ENCODE measurements at regions not wholly inside any gene's neighbourhood (a gene's known extent, or its start where the extent isn't known, plus 50 kb on each side); places are given as distances from the start of the nearest gene placed in this dataset.

GRCh38 chr10:101287183-101287996 lies 58.1 kb upstream of the LBX1 start:
- H3K27me3 ChIP-seq (ENCODE audit: low read length) = no peaks in the 10 kb centered on the region
- no peak overlapping the region for H3K9ac ChIP-seq (ENCODE audit: low read length)
- no peaks in the 10 kb centered on the region for H4K20me1 ChIP-seq (ENCODE audit: insufficient read depth, low read depth, low read length)
- no peak overlapping the region for H3K4me2 ChIP-seq (ENCODE audit: low read depth, low read length, poor library complexity, severe bottlenecking)
- no peak overlapping the region for H3K4me3 ChIP-seq (ENCODE audit: low read length)
- H3K27ac ChIP-seq (ENCODE audit: low read length) = no peak overlapping the region
- no peaks in the 10 kb centered on the region for H3K79me2 ChIP-seq (ENCODE audit: low read length)
- no peaks in the 10 kb centered on the region for H3K4me1 ChIP-seq (ENCODE audit: low read length)
- H2AFZ ChIP-seq (ENCODE audit: low read length) = no peak overlapping the region
- H3K9me2 ChIP-seq (replicated peaks; ENCODE audit: insufficient read depth, low read length) = no peaks in the 10 kb centered on the region
- no peaks in the 10 kb centered on the region for H3K36me3 ChIP-seq (ENCODE audit: insufficient read depth, low read length)
- H3K9me3 ChIP-seq (ENCODE audit: low read length) = no peaks in the 10 kb centered on the region
- DNase-seq = no peak

GRCh38 chr10:101287997-101288635 lies 58.9 kb upstream of the LBX1 start:
- no peaks in the 10 kb centered on the region for H3K9me2 ChIP-seq (replicated peaks; ENCODE audit: insufficient read depth, low read length)
- no peak overlapping the region for H2AFZ ChIP-seq (ENCODE audit: low read length)
- no peaks in the 10 kb centered on the region for H3K27me3 ChIP-seq (ENCODE audit: low read length)
- no peak overlapping the region for H3K4me3 ChIP-seq (ENCODE audit: low read length)
- peak; percentile 44 for DNase-seq
- no peaks in the 10 kb centered on the region for H3K79me2 ChIP-seq (ENCODE audit: low read length)
- no peaks in the 10 kb centered on the region for H3K36me3 ChIP-seq (ENCODE audit: insufficient read depth, low read length)
- H3K4me2 ChIP-seq (ENCODE audit: low read depth, low read length, poor library complexity, severe bottlenecking) = no peak overlapping the region
- H3K4me1 ChIP-seq (ENCODE audit: low read length) = no peaks in the 10 kb centered on the region
- no peak overlapping the region for H3K27ac ChIP-seq (ENCODE audit: low read length)
- H3K9ac ChIP-seq (ENCODE audit: low read length) = no peak overlapping the region
- H4K20me1 ChIP-seq (ENCODE audit: insufficient read depth, low read depth, low read length) = no peaks in the 10 kb centered on the region
- no peaks in the 10 kb centered on the region for H3K9me3 ChIP-seq (ENCODE audit: low read length)

GRCh38 chr10:101289541-101289940 lies 60.3 kb upstream of the LBX1 start:
- H3K9me2 ChIP-seq (replicated peaks; ENCODE audit: insufficient read depth, low read length) = no peaks in the 10 kb centered on the region
- no peaks in the 10 kb centered on the region for H4K20me1 ChIP-seq (ENCODE audit: insufficient read depth, low read depth, low read length)
- no peak overlapping the region for H3K4me2 ChIP-seq (ENCODE audit: low read depth, low read length, poor library complexity, severe bottlenecking)
- no peaks in the 10 kb centered on the region for H3K27me3 ChIP-seq (ENCODE audit: low read length)
- DNase-seq = no peak
- no peak overlapping the region for H2AFZ ChIP-seq (ENCODE audit: low read length)
- H3K36me3 ChIP-seq (ENCODE audit: insufficient read depth, low read length) = no peaks in the 10 kb centered on the region
- H3K79me2 ChIP-seq (ENCODE audit: low read length) = no peaks in the 10 kb centered on the region
- no peak overlapping the region for H3K4me3 ChIP-seq (ENCODE audit: low read length)
- no peak overlapping the region for H3K9ac ChIP-seq (ENCODE audit: low read length)
- no peak overlapping the region for H3K27ac ChIP-seq (ENCODE audit: low read length)
- H3K9me3 ChIP-seq (ENCODE audit: low read length) = no peaks in the 10 kb centered on the region
- no peaks in the 10 kb centered on the region for H3K4me1 ChIP-seq (ENCODE audit: low read length)

- Histone ChIP-seq H4K20me1 (ENCODE audit: insufficient read depth, low read depth, low read length) (no peaks in the 10 kb centered on the region), H3K4me2 (ENCODE audit: low read depth, low read length, poor library complexity, severe bottlenecking) (no peak overlapping the region), H3K9me2 (replicated peaks; ENCODE audit: insufficient read depth, low read length) (no peaks in the 10 kb centered on the region), H3K27me3 (ENCODE audit: low read length) (no peaks in the 10 kb centered on the region), H3K4me3 (ENCODE audit: low read length) (no peak overlapping the region), H3K36me3 (ENCODE audit: insufficient read depth, low read length) (no peaks in the 10 kb centered on the region), H3K79me2 (ENCODE audit: low read length) (no peaks in the 10 kb centered on the region), H2AFZ (ENCODE audit: low read length) (no peak overlapping the region), H3K4me1 (ENCODE audit: low read length) (no peaks in the 10 kb centered on the region), H3K9me3 (ENCODE audit: low read length) (no peaks in the 10 kb centered on the region), H3K27ac (ENCODE audit: low read length) (no peak overlapping the region), H3K9ac (ENCODE audit: low read length) (no peak overlapping the region)
- DNase-seq = no peak
These were observed 61.2 kb upstream of the LBX1 start for GRCh38 chr10:101290431-101290830.

GRCh38 chr10:101290881-101291280 lies 61.6 kb upstream of the LBX1 start:
- H3K27me3 ChIP-seq (ENCODE audit: low read length) = no peaks in the 10 kb centered on the region
- no peak overlapping the region for H3K27ac ChIP-seq (ENCODE audit: low read length)
- H4K20me1 ChIP-seq (ENCODE audit: insufficient read depth, low read depth, low read length) = no peaks in the 10 kb centered on the region
- H3K9ac ChIP-seq (ENCODE audit: low read length) = no peak overlapping the region
- no peak overlapping the region for H2AFZ ChIP-seq (ENCODE audit: low read length)
- no peaks in the 10 kb centered on the region for H3K36me3 ChIP-seq (ENCODE audit: insufficient read depth, low read length)
- no peaks in the 10 kb centered on the region for H3K79me2 ChIP-seq (ENCODE audit: low read length)
- no peaks in the 10 kb centered on the region for H3K9me2 ChIP-seq (replicated peaks; ENCODE audit: insufficient read depth, low read length)
- H3K4me3 ChIP-seq (ENCODE audit: low read length) = no peak overlapping the region
- no peaks in the 10 kb centered on the region for H3K4me1 ChIP-seq (ENCODE audit: low read length)
- no peak for DNase-seq
- no peaks in the 10 kb centered on the region for H3K9me3 ChIP-seq (ENCODE audit: low read length)
- H3K4me2 ChIP-seq (ENCODE audit: low read depth, low read length, poor library complexity, severe bottlenecking) = no peak overlapping the region

GRCh38 chr10:101291331-101292193 lies 62.3 kb upstream of the LBX1 start:
- no peak overlapping the region for H3K27ac ChIP-seq (ENCODE audit: low read length)
- no peaks in the 10 kb centered on the region for H4K20me1 ChIP-seq (ENCODE audit: insufficient read depth, low read depth, low read length)
- H3K4me3 ChIP-seq (ENCODE audit: low read length) = no peak overlapping the region
- H3K27me3 ChIP-seq (ENCODE audit: low read length) = no peaks in the 10 kb centered on the region
- H3K79me2 ChIP-seq (ENCODE audit: low read length) = no peaks in the 10 kb centered on the region
- H2AFZ ChIP-seq (ENCODE audit: low read length) = no peak overlapping the region
- no peak overlapping the region for H3K4me2 ChIP-seq (ENCODE audit: low read depth, low read length, poor library complexity, severe bottlenecking)
- H3K36me3 ChIP-seq (ENCODE audit: insufficient read depth, low read length) = no peaks in the 10 kb centered on the region
- no peaks in the 10 kb centered on the region for H3K4me1 ChIP-seq (ENCODE audit: low read length)
- H3K9me2 ChIP-seq (replicated peaks; ENCODE audit: insufficient read depth, low read length) = no peaks in the 10 kb centered on the region
- H3K9me3 ChIP-seq (ENCODE audit: low read length) = no peaks in the 10 kb centered on the region
- no peak overlapping the region for H3K9ac ChIP-seq (ENCODE audit: low read length)
- DNase-seq = peak; percentile 56

- no peaks in the 10 kb centered on the region for H3K79me2 ChIP-seq (ENCODE audit: low read length)
- H3K36me3 ChIP-seq (ENCODE audit: insufficient read depth, low read length) = no peaks in the 10 kb centered on the region
- H3K9me2 ChIP-seq (replicated peaks; ENCODE audit: insufficient read depth, low read length) = no peaks in the 10 kb centered on the region
- no peaks in the 10 kb centered on the region for H4K20me1 ChIP-seq (ENCODE audit: insufficient read depth, low read depth, low read length)
- H3K27me3 ChIP-seq (ENCODE audit: low read length) = no peaks in the 10 kb centered on the region
- H3K9ac ChIP-seq (ENCODE audit: low read length) = no peak overlapping the region
- H3K4me3 ChIP-seq (ENCODE audit: low read length) = no peak overlapping the region
- no peak overlapping the region for H2AFZ ChIP-seq (ENCODE audit: low read length)
- DNase-seq = no peak
- H3K9me3 ChIP-seq (ENCODE audit: low read length) = no peaks in the 10 kb centered on the region
- H3K4me2 ChIP-seq (ENCODE audit: low read depth, low read length, poor library complexity, severe bottlenecking) = no peak overlapping the region
- no peaks in the 10 kb centered on the region for H3K4me1 ChIP-seq (ENCODE audit: low read length)
- no peak overlapping the region for H3K27ac ChIP-seq (ENCODE audit: low read length)
These were observed 61.6 kb upstream of the BTRC start for GRCh38 chr10:101292194-101293006.
